C4-2B (cell line): ENCODE measurements at regions not wholly inside any gene's neighbourhood (a gene's known extent, or its start where the extent isn't known, plus 50 kb on each side); places are given as distances from the start of the nearest gene placed in this dataset.

Experiments
- CTCF ChIP-seq: fragments of 450-650 bp; conservative IDR thresholded peaks from 2 replicates; pipeline ENCODE4 v1.5.1; 2017; ENCODE audit warnings: mild to moderate bottlenecking
- ZFX ChIP-seq: fragments of 450-650 bp; IDR thresholded peaks from 2 replicates; pipeline ENCODE4 v1.6.1; 2017

GRCh38 chr6:147961481-147962141, 381.0 kb upstream of the SASH1 start:
- TF ChIP-seq ZFX = no peak
- no peak for TF ChIP-seq CTCF
